HG03521 (cell line): ENCODE measurements at regions not wholly inside any gene's neighbourhood (a gene's known extent, or its start where the extent isn't known, plus 50 kb on each side); places are given as distances from the start of the nearest gene placed in this dataset.

Experiments
- ATAC-seq: cut with Tn5 transposase; IDR thresholded peaks from one replicate; pipeline ENCODE4 v1.9.1; 2021; ENCODE audit warnings: mild to moderate bottlenecking, moderate library complexity; ENCODE audit not compliant: unreplicated experiment

GRCh38 chr3:160128056-160128455 is 97.2 kb upstream of the C3orf80 start:
- no peak for ATAC-seq

- ATAC-seq = peak; percentile 53
Measured at GRCh38 chr3:160129459-160130061, 95.7 kb upstream of the C3orf80 start.

GRCh38 chr3:160130071-160130470 is 95.2 kb upstream of the C3orf80 start:
- no peak for ATAC-seq

GRCh38 chr3:160130950-160131349 is 94.3 kb upstream of the C3orf80 start:
- ATAC-seq = no peak

- no peak for ATAC-seq
Measured at GRCh38 chr3:160132226-160132625, 93.0 kb upstream of the C3orf80 start.

- no peak for ATAC-seq
Measured at GRCh38 chr3:160133757-160134156, 91.5 kb upstream of the C3orf80 start.

GRCh38 chr3:160134454-160134853 is 90.8 kb upstream of the C3orf80 start:
- no peak for ATAC-seq

GRCh38 chr3:160134964-160135363 is 90.3 kb upstream of the C3orf80 start:
- ATAC-seq = no peak

- ATAC-seq = no peak
Measured at GRCh38 chr3:160135851-160136250, 89.4 kb upstream of the C3orf80 start.

GRCh38 chr3:160136421-160136820 is 88.8 kb upstream of the C3orf80 start:
- peak; percentile 37 for ATAC-seq

GRCh38 chr3:160139291-160139690 is 85.9 kb upstream of the C3orf80 start:
- no peak for ATAC-seq

GRCh38 chr3:160140756-160141155 is 84.5 kb upstream of the C3orf80 start:
- no peak for ATAC-seq

GRCh38 chr3:160141485-160142185 is 83.6 kb upstream of the C3orf80 start:
- ATAC-seq = no peak

GRCh38 chr3:160143482-160143881 is 81.7 kb upstream of the C3orf80 start:
- no peak for ATAC-seq

GRCh38 chr3:160150066-160150465 is 75.2 kb upstream of the C3orf80 start:
- ATAC-seq = no peak

- ATAC-seq = no peak
Measured at GRCh38 chr3:160150525-160150924, 74.7 kb upstream of the C3orf80 start.

GRCh38 chr3:160152638-160153037 is 72.6 kb upstream of the C3orf80 start:
- no peak for ATAC-seq

- ATAC-seq = no peak
Measured at GRCh38 chr3:160154033-160154432, 71.2 kb upstream of the C3orf80 start.

- ATAC-seq = no peak
Measured at GRCh38 chr3:160154596-160154995, 70.6 kb upstream of the C3orf80 start.

- ATAC-seq = no peak
Measured at GRCh38 chr3:160157321-160157720, 67.9 kb upstream of the C3orf80 start.

GRCh38 chr3:160159341-160159740 is 65.9 kb upstream of the C3orf80 start:
- ATAC-seq = no peak

- ATAC-seq = no peak
Measured at GRCh38 chr3:160159806-160160205, 65.4 kb upstream of the C3orf80 start.

- ATAC-seq = no peak
Measured at GRCh38 chr3:160161921-160162320, 63.3 kb upstream of the C3orf80 start.
